OCI-LY3 (cell line): ENCODE measurements at regions not wholly inside any gene's neighbourhood (a gene's known extent, or its start where the extent isn't known, plus 50 kb on each side); places are given as distances from the start of the nearest gene placed in this dataset.
"Not testable (repeated sequence)": the region's sequence is repeated elsewhere in the genome, so short reads cannot be mapped to it uniquely, and the experiment has no call there.

Experiments
- H2AFZ ChIP-seq: fragments of 200-600, 300-600 bp; shearing (Covaris generic); 2 replicates; pipeline ENCODE4 v1.6.0; 2014; ENCODE audit warnings: antibody characterized with exemption, low read depth, low read length
- H3K27ac ChIP-seq: fragments of 200-600, 300-600 bp; sonication (generic); 2 replicates; pipeline ENCODE4 v1.5.1; 2014; ENCODE audit warnings: mild to moderate bottlenecking, low read length, moderate library complexity, mixed read lengths
- H3K27me3 ChIP-seq: fragments of 200-600, 300-600 bp; sonication (generic); 2 replicates; pipeline ENCODE4 v1.6.1; 2014; ENCODE audit warnings: low read depth, low read length, mixed read lengths
- H3K36me3 ChIP-seq: fragments of 200-600, 300-600 bp; sonication (generic); replicated peaks from 2 replicates; pipeline ENCODE3; 2014; ENCODE audit warnings: low read depth, low read length, mixed read lengths
- H3K4me1 ChIP-seq: fragments of 300-600, 200-600 bp; sonication (generic); 2 replicates; pipeline ENCODE4 v1.6.1; 2014; ENCODE audit warnings: low read length, mixed read lengths
- H3K4me2 ChIP-seq: fragments of 200-600, 300-600 bp; sonication (generic); 2 replicates; pipeline ENCODE4 v1.6.1; 2014; ENCODE audit warnings: low read length, mixed read lengths
- H3K4me3 ChIP-seq: fragments of 300-600, 200-600 bp; sonication (generic); 2 replicates; pipeline ENCODE4 v1.5.1; 2014; ENCODE audit warnings: antibody characterized with exemption, mild to moderate bottlenecking, low read length, moderate library complexity
- H3K79me2 ChIP-seq: fragments of 300-600, 200-600 bp; shearing (Covaris generic); 2 replicates; pipeline ENCODE4 v1.6.1; 2014; ENCODE audit warnings: mild to moderate bottlenecking, low read length, mixed read lengths
- H3K9ac ChIP-seq: fragments of 300-600, 200-600 bp; shearing (Covaris generic); 2 replicates; pipeline ENCODE4 v1.6.0; 2014; ENCODE audit warnings: mild to moderate bottlenecking, low read length, moderate library complexity
- H3K9me3 ChIP-seq: fragments of 200-600, 300-600 bp; shearing (Covaris generic); 2 replicates; pipeline ENCODE4 v1.6.1; 2014; ENCODE audit warnings: low read length, mixed read lengths; ENCODE audit not compliant: insufficient read depth
- H4K20me1 ChIP-seq: fragments of 200-600, 300-600 bp; sonication (generic); 2 replicates; pipeline ENCODE4 v1.6.1; 2016; ENCODE audit warnings: low read length, mixed read lengths; ENCODE audit not compliant: insufficient read depth
- CTCF ChIP-seq: fragments of 200-600, 300-600 bp; sonication (generic); IDR thresholded peaks from 2 replicates; pipeline ENCODE4 v1.5.1; 2014; ENCODE audit warnings: antibody characterized with exemption, low read length, low read depth
- EZH2phosphoT487 ChIP-seq: fragments of 200-600 bp; shearing (Covaris generic); IDR thresholded peaks from 2 replicates; pipeline ENCODE4 v1.6.1; 2018; ENCODE audit warnings: antibody characterized with exemption, mixed run types, low read depth

GRCh38 chr10:30691639-30692015 is 62.1 kb upstream of the LYZL2 start:
- no peaks in the 10 kb centered on the region for H4K20me1 ChIP-seq
- TF ChIP-seq CTCF (no peak), EZH2phosphoT487 (no peak)
- no peak overlapping the region for H3K9ac ChIP-seq
- no peaks in the 10 kb centered on the region for H3K36me3 ChIP-seq
- no peaks in the 10 kb centered on the region for H3K79me2 ChIP-seq
- no peak overlapping the region for H2AFZ ChIP-seq
- H3K4me2 ChIP-seq, result no peak overlapping the region
- no peak overlapping the region for H3K27ac ChIP-seq
- no peaks in the 10 kb centered on the region for H3K9me3 ChIP-seq
- peaks cover 10% of the 10 kb centered on the region for H3K4me1 ChIP-seq
- peaks cover 4% of the 10 kb centered on the region; the same call in 1 of the 2 replicates for H3K27me3 ChIP-seq
- H3K4me3 ChIP-seq, result no peak overlapping the region

GRCh38 chr10:30690948-30691638 is 61.5 kb upstream of the LYZL2 start:
- not testable (repeated sequence) for H3K4me3 ChIP-seq, H3K27ac ChIP-seq, H3K4me2 ChIP-seq

GRCh38 chr10:30688456-30688855 is 58.9 kb upstream of the LYZL2 start:
- Histone ChIP-seq H3K4me3 (no peak overlapping the region), H3K27ac (no peak overlapping the region), H3K79me2 (no peaks in the 10 kb centered on the region), H3K27me3 (peaks cover 16% of the 10 kb centered on the region), H3K4me2 (no peak overlapping the region), H2AFZ (no peak overlapping the region), H3K9ac (no peak overlapping the region), H3K4me1 (peaks cover 15% of the 10 kb centered on the region), H3K9me3 (no peaks in the 10 kb centered on the region), H4K20me1 (no peaks in the 10 kb centered on the region), H3K36me3 (no peaks in the 10 kb centered on the region)
- TF ChIP-seq EZH2phosphoT487, result no peak
- TF ChIP-seq CTCF, result no peak

More at GRCh38 chr10:30690948-30691638, 61.5 kb upstream of the LYZL2 start:
- H3K9me3 ChIP-seq, H4K20me1 ChIP-seq, H3K36me3 ChIP-seq, H3K9ac ChIP-seq, H3K27me3 ChIP-seq, H3K79me2 ChIP-seq, H2AFZ ChIP-seq: not testable (repeated sequence)
- H3K4me1 ChIP-seq, result peaks cover 15% of the 10 kb centered on the region

GRCh38 chr10:30687698-30688213 is 58.2 kb upstream of the LYZL2 start:
- no peaks in the 10 kb centered on the region for H4K20me1 ChIP-seq
- no peaks in the 10 kb centered on the region for H3K9me3 ChIP-seq
- no peaks in the 10 kb centered on the region for H3K79me2 ChIP-seq
- TF ChIP-seq CTCF, result peak; percentile 78
- no peak for TF ChIP-seq EZH2phosphoT487
- H3K36me3 ChIP-seq, result no peaks in the 10 kb centered on the region
- no peak overlapping the region for H3K27ac ChIP-seq
- H3K4me1 ChIP-seq, result peaks cover 15% of the 10 kb centered on the region
- peaks cover 16% of the 10 kb centered on the region for H3K27me3 ChIP-seq
- 0 out of 2 replicates have a peak overlapping the region, but pooled peaks have one; percentile 11 for H3K4me2 ChIP-seq
- H3K9ac ChIP-seq, result no peak overlapping the region
- H3K4me3 ChIP-seq, result no peak overlapping the region
- H2AFZ ChIP-seq, result no peak overlapping the region
